ENCODE measurements at regions not wholly inside any gene's neighbourhood (a gene's known extent, or its start where the extent isn't known, plus 50 kb on each side); places are given as distances from the start of the nearest gene placed in this dataset.

- TF ChIP-seq CTCF (IDR thresholded peaks at IDR 0.05): no peak
- no peak for TF ChIP-seq POLR2A (IDR thresholded peaks at IDR 0.05)
These were observed 174.5 kb downstream of the FGF1 start for GRCh38 chr5:142511358-142511757.

All from heart left ventricle (tissue), 13 donors.